Keratinocyte (primary cell): ENCODE measurements at regions not wholly inside any gene's neighbourhood (a gene's known extent, or its start where the extent isn't known, plus 50 kb on each side); places are given as distances from the start of the nearest gene placed in this dataset.

ENCODE experiments used
- EZH2 ChIP-seq: IDR thresholded peaks from one replicate; pipeline ENCODE4 v1.6.1; 2012; ENCODE audit warnings: inconsistent platforms, mild to moderate bottlenecking, low read length, moderate library complexity
- TF ChIP-seq, protein P1 (sequence below), 3 experiments: IDR thresholded peaks in 1 of 3; conservative IDR thresholded peaks in 1 of 3; optimal IDR thresholded peaks in 1 of 3; 2 replicates in 2 of 3; 3 replicates in 1 of 3; pipeline versions ENCODE3 to v1.5.1; 2011; ENCODE audit warnings: low read length in 3 of 3, mild to moderate bottlenecking in 3 of 3, moderate library complexity in 2 of 3, control low read depth in 1 of 3, inconsistent platforms in 1 of 3; ENCODE audit not compliant: insufficient read depth in 2 of 3; ENCODE audit errors: extremely low read depth in 1 of 3

GRCh38 chr4:57635910-57636309 is 525.7 kb upstream of the IGFBP7 start:
- no peak for TF ChIP-seq EZH2
- TF ChIP-seq, protein P1, sequence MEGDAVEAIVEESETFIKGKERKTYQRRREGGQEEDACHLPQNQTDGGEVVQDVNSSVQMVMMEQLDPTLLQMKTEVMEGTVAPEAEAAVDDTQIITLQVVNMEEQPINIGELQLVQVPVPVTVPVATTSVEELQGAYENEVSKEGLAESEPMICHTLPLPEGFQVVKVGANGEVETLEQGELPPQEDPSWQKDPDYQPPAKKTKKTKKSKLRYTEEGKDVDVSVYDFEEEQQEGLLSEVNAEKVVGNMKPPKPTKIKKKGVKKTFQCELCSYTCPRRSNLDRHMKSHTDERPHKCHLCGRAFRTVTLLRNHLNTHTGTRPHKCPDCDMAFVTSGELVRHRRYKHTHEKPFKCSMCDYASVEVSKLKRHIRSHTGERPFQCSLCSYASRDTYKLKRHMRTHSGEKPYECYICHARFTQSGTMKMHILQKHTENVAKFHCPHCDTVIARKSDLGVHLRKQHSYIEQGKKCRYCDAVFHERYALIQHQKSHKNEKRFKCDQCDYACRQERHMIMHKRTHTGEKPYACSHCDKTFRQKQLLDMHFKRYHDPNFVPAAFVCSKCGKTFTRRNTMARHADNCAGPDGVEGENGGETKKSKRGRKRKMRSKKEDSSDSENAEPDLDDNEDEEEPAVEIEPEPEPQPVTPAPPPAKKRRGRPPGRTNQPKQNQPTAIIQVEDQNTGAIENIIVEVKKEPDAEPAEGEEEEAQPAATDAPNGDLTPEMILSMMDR (optimal IDR thresholded peaks at IDR 0.05 in 1 of 3, IDR thresholded peaks at IDR 0.05 in 1 of 3, conservative IDR thresholded peaks at IDR 0.05 in 1 of 3; ENCODE audit: extremely low read depth in 1 of 3, insufficient read depth in 2 of 3, low read length in 3 of 3) = no peak
